T-helper 17 cell (primary cell): ENCODE measurements at regions not wholly inside any gene's neighbourhood (a gene's known extent, or its start where the extent isn't known, plus 50 kb on each side); places are given as distances from the start of the nearest gene placed in this dataset.

Experiments
- ATAC-seq: fragments of 150-1000 bp; cut with Tn5 transposase; 2 replicates; pipeline ENCODE4 v1.10.0; 2021; ENCODE audit warnings: mild to moderate bottlenecking, moderate library complexity
- DNase-seq, 3 donors: peaks; one replicate each; pipeline versions ENCODE4 v3.0.0 to v3.0.0-alpha.2; 2020 to 2021
- H3K9me3 ChIP-seq: one replicate; pipeline ENCODE4 v1.7.0; 2013; ENCODE audit warnings: low read length, mild to moderate bottlenecking; ENCODE audit not compliant: control insufficient read depth, poor library complexity, severe bottlenecking
- H3K27ac Mint-ChIP-seq: one replicate; pipeline ENCODE4 v1.8.0; 2022; ENCODE audit warnings: mild to moderate bottlenecking, moderate library complexity, mixed read lengths
- H3K27me3 Mint-ChIP-seq: one replicate; pipeline ENCODE4 v1.8.0; 2022; ENCODE audit warnings: mixed read lengths
- H3K36me3 Mint-ChIP-seq: one replicate; pipeline ENCODE4 v1.8.0; 2022; ENCODE audit warnings: low read depth, mixed read lengths
- H3K4me1 Mint-ChIP-seq: one replicate; pipeline ENCODE4 v1.8.0; 2022; ENCODE audit warnings: mild to moderate bottlenecking, mixed read lengths
- H3K4me3 Mint-ChIP-seq: one replicate; pipeline ENCODE4 v1.8.0; 2022; ENCODE audit warnings: mild to moderate bottlenecking, moderate library complexity, mixed read lengths

DNA sequence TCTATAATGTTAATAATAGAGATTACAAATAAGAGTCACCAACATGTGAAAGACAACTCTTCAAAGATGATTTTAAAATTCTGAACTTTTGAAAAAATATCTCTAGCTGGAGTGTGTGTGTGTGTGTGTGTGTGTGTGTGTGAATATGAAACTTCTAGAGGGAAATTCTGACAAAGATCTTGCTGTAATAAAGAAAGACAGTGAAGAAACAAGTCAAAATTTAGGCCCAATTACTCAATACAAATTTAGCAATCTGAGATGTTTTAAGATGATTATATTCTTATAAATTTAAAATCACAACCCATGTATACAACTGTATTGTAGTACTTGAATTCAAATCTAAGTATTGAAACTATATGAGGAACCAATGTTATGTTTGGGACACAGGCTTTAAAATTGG lies 57.2 kb upstream of the UGP2 start:
- peaks cover 2% of the 10 kb centered on the region for H3K36me3 Mint-ChIP-seq
- no peak overlapping the region for H3K27ac Mint-ChIP-seq
- DNase-seq = no peak
- no peaks in the 10 kb centered on the region for H3K4me1 Mint-ChIP-seq
- H3K4me3 Mint-ChIP-seq = no peak overlapping the region
- H3K9me3 ChIP-seq = no peaks in the 10 kb centered on the region
- ATAC-seq = no peak
- peaks cover 10% of the 10 kb centered on the region for H3K27me3 Mint-ChIP-seq

DNA sequence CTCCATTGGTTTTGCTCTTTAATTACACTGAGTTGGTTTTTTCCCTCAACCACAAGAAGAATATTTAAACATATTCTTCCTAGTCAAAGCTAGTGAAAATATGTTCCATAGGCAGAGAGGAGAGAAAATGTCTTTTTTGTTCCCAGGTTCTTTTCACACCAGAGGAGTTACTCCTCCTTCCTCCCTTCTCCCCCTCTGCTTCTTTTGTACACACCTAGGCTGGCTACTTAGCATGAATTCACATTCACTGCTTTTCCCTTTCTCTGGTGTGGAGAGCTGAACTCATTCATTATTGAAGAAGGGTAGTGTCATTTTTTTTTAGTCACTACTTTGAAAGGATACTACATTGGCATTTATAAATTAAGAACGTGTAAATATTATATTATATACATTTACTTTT lies 56.6 kb upstream of the UGP2 start:
- no peaks in the 10 kb centered on the region for H3K9me3 ChIP-seq
- H3K4me1 Mint-ChIP-seq = no peaks in the 10 kb centered on the region
- DNase-seq (no peak), ATAC-seq (no peak)
- peaks cover 2% of the 10 kb centered on the region for H3K36me3 Mint-ChIP-seq
- no peak overlapping the region for H3K4me3 Mint-ChIP-seq
- H3K27ac Mint-ChIP-seq = no peak overlapping the region
- H3K27me3 Mint-ChIP-seq = peaks cover 11% of the 10 kb centered on the region

DNA sequence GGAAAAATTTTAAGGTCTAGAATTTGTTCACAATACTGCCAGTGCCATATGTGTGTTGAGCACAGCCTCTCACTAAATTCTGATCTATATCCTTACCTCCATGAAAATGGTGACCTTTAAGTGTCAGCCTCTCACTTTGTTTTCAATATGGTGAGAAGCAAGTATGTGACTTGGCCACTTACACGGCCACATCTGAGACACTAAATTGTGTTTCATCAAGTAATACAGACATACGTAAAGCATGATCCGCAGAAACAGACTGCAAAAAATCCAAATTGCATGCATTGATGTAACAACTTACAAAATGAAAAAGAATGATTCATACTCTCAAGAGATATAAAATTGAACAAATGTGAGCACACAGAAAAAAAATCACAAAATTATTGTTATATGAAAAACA lies 55.2 kb upstream of the UGP2 start:
- no peaks in the 10 kb centered on the region for H3K4me1 Mint-ChIP-seq
- DNase-seq (no peak), ATAC-seq (no peak)
- H3K9me3 ChIP-seq = no peaks in the 10 kb centered on the region
- H3K27me3 Mint-ChIP-seq = peaks cover 7% of the 10 kb centered on the region
- peaks cover 2% of the 10 kb centered on the region for H3K36me3 Mint-ChIP-seq
- no peak overlapping the region for H3K27ac Mint-ChIP-seq
- no peak overlapping the region for H3K4me3 Mint-ChIP-seq

DNA sequence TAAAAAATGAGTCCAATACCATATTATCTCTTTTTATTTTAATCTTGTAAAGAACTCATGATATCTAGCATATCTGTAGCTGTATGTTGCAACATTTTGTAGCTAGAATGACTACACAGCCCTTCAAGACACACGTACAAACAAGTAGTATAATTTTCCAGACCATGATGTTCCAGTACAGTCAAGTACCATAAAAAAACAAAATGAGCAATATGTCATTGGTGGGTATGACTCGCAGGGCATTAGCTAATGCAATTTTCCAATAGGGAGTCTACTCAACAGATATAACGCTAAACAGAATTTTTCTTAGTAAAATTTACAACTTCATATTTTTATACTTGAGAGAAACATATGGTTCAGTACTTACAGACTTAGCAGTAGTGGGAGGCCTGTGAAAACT lies 53.6 kb upstream of the UGP2 start:
- Mint-ChIP-seq H3K4me1 (no peaks in the 10 kb centered on the region), H3K36me3 (peaks cover 2% of the 10 kb centered on the region), H3K27me3 (peaks cover 7% of the 10 kb centered on the region), H3K27ac (no peak overlapping the region), H3K4me3 (no peak overlapping the region)
- DNase-seq = no peak
- no peak for ATAC-seq
- H3K9me3 ChIP-seq = no peaks in the 10 kb centered on the region

DNA sequence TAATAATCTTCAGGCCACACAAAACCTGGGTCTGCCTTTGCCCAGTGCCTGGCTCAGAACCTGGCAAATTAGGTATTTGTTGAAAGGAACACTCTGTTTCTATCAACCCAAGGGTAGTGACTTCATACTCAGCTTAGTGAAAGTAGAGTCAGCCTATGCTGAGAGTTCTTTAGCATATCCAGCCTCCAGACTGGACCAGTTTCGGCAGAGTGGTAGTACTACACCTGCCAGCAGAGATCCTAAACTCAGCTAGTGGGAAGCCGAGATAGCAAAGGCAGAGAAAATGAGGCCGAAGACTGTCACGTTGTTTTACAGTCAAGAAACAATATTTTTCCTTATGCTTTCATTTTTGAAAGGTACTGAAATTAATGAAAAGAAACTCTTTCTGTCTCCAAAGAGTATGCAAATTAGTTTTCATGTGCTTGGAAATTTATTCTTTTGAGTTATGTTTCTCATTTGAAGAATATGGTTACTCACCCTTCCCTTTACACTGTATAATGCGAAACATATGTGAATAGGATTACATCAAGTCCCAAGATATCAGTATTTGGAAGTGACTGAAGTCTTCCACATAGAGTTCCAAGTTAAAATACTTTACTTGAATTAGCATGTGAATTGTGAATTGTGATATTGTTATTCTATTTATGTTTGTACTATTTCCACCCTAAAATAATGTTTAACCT lies 52.2 kb upstream of the UGP2 start:
- no peaks in the 10 kb centered on the region for H3K9me3 ChIP-seq
- H3K27me3 Mint-ChIP-seq = peaks cover 7% of the 10 kb centered on the region
- no peaks in the 10 kb centered on the region for H3K4me1 Mint-ChIP-seq
- ATAC-seq = no peak
- no peak for DNase-seq
- peaks cover 2% of the 10 kb centered on the region for H3K36me3 Mint-ChIP-seq
- no peak overlapping the region for H3K4me3 Mint-ChIP-seq
- H3K27ac Mint-ChIP-seq = no peak overlapping the region

DNA sequence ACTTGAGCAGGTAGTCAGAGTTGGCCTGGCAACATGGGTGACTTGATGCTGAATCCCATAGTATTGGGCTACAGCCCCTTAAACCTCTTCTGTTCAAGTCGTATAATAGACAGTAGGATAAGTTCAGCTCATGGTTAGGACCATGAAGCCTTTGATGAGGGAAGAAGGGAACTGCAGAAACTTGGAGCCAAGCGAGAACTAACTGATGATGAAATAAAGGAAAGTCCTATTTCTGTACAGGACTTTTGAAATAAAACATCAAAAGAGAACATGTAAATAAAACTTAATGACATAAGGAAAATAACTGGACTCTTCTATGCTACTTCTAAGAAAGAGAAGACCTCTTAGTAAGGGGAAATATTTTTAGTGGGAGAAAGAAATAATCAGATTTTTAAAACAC lies 51.2 kb upstream of the UGP2 start:
- no peaks in the 10 kb centered on the region for H3K9me3 ChIP-seq
- peaks cover 2% of the 10 kb centered on the region for H3K36me3 Mint-ChIP-seq
- H3K4me3 Mint-ChIP-seq = no peak overlapping the region
- ATAC-seq (no peak), DNase-seq (no peak)
- H3K4me1 Mint-ChIP-seq = no peaks in the 10 kb centered on the region
- no peak overlapping the region for H3K27ac Mint-ChIP-seq
- peaks cover 7% of the 10 kb centered on the region for H3K27me3 Mint-ChIP-seq

DNA sequence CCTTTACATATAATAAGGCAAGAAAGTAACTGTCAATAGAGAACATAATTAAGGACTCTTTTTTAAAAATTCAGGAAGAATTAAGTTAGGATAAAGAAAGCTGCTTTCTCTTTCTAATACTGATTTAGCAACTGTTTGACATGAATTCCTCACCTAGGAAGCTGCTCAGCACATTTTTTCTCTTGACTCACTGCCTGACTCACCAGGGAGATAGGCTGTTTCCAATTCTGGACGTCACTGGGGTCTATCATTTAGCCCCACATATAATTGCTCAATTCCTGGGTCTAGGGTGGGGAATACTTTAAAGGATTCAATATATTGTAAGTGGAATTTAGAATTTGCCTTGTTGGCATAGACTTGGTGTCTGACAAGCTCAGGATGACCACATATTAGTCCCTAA lies 50.8 kb upstream of the UGP2 start:
- ATAC-seq (no peak), DNase-seq (no peak)
- Mint-ChIP-seq H3K27me3 (peaks cover 7% of the 10 kb centered on the region), H3K4me3 (no peak overlapping the region), H3K36me3 (peaks cover 2% of the 10 kb centered on the region), H3K27ac (no peak overlapping the region), H3K4me1 (no peaks in the 10 kb centered on the region)
- no peaks in the 10 kb centered on the region for H3K9me3 ChIP-seq

DNA sequence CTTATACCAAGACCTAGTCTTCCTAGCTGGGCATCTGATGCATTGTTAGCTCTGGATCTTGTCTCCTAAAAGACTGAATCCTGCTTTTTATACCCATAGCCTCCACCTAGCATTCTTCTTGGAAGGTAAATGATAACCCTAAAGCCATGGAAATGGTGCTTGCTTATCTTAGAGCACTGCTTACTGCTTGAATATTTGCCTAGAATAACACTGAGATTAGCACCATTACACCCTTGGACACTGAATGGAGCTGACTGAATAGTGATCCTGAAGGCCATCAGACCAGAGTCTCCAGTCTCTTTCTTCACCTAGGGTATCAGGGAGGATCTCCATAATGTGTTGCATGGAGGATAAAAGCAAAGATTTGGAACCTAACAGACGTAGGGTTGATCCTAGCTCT lies 50.3 kb upstream of the UGP2 start:
- Mint-ChIP-seq H3K4me1 (no peaks in the 10 kb centered on the region), H3K4me3 (no peak overlapping the region), H3K36me3 (peaks cover 2% of the 10 kb centered on the region), H3K27me3 (peaks cover 7% of the 10 kb centered on the region), H3K27ac (no peak overlapping the region)
- H3K9me3 ChIP-seq = no peaks in the 10 kb centered on the region
- no peak for ATAC-seq
- no peak for DNase-seq
